HG02870 (cell line): ENCODE measurements at regions not wholly inside any gene's neighbourhood (a gene's known extent, or its start where the extent isn't known, plus 50 kb on each side); places are given as distances from the start of the nearest gene placed in this dataset.

Experiments used
- ATAC-seq: cut with Tn5 transposase; IDR thresholded peaks from one replicate; pipeline ENCODE4 v1.9.1; 2021; ENCODE audit warnings: mild to moderate bottlenecking, moderate library complexity; ENCODE audit not compliant: unreplicated experiment

GRCh38 chr10:43963379-43963778 lies 314.7 kb upstream of the ZNF32 start:
- no peak for ATAC-seq

- ATAC-seq = no peak
These were observed 313.9 kb upstream of the ZNF32 start for GRCh38 chr10:43962346-43963191.

GRCh38 chr10:43961523-43962345 lies 313.1 kb upstream of the ZNF32 start:
- ATAC-seq = no peak

- no peak for ATAC-seq
These were observed 312.3 kb upstream of the ZNF32 start for GRCh38 chr10:43960981-43961380.

- no peak for ATAC-seq
These were observed 311.8 kb upstream of the ZNF32 start for GRCh38 chr10:43960477-43960876.

- no peak for ATAC-seq
These were observed 311.4 kb upstream of the ZNF32 start for GRCh38 chr10:43960135-43960415.

- ATAC-seq = no peak
These were observed 310.9 kb upstream of the ZNF32 start for GRCh38 chr10:43959364-43960134.

GRCh38 chr10:43958964-43959363 lies 310.3 kb upstream of the ZNF32 start:
- no peak for ATAC-seq

- ATAC-seq = no peak
These were observed 309.4 kb upstream of the ZNF32 start for GRCh38 chr10:43958071-43958432.

GRCh38 chr10:43957267-43958070 lies 308.8 kb upstream of the ZNF32 start:
- ATAC-seq = no peak

GRCh38 chr10:43955978-43956377 lies 307.3 kb upstream of the ZNF32 start:
- no peak for ATAC-seq

GRCh38 chr10:43955002-43955596 lies 306.4 kb upstream of the ZNF32 start:
- ATAC-seq = no peak

- ATAC-seq = no peak
These were observed 305.0 kb upstream of the ZNF32 start for GRCh38 chr10:43953672-43954071.

- no peak for ATAC-seq
These were observed 304.1 kb upstream of the ZNF32 start for GRCh38 chr10:43952760-43953159.

- no peak for ATAC-seq
These were observed 300.7 kb upstream of the ZNF32 start for GRCh38 chr10:43949351-43949750.

GRCh38 chr10:43946445-43946844 lies 297.8 kb upstream of the ZNF32 start:
- ATAC-seq = no peak

- ATAC-seq = no peak
These were observed 297.2 kb upstream of the ZNF32 start for GRCh38 chr10:43945908-43946307.

GRCh38 chr10:43945094-43945730 lies 296.5 kb upstream of the ZNF32 start:
- ATAC-seq = no peak

- no peak for ATAC-seq
These were observed 295.9 kb upstream of the ZNF32 start for GRCh38 chr10:43944381-43945093.
